GM12878 (cell line): ENCODE measurements at regions not wholly inside any gene's neighbourhood (a gene's known extent, or its start where the extent isn't known, plus 50 kb on each side); places are given as distances from the start of the nearest gene placed in this dataset.

Experiments used
- ATAC-seq: fragments of 200-7000 bp; cut with Tn5 transposase; 3 replicates; pipeline ENCODE4 v1.9.1; 2020; ENCODE audit warnings: mild to moderate bottlenecking, moderate library complexity
- BruUV-seq: library from RNA; stranded (reverse); fragments of 400-500 nt; replicated peaks from 2 replicates; lab custom pipeline; 2021; lab: Mats Ljungman, UMichigan
- CTCF ChIA-PET: fragments of 300-600 bp; sonication (Branson Sonifier 250); formaldehyde crosslinking; extraction: SDS; loops from one replicate; lab custom pipeline; 2021; ENCODE audit warnings: inconsistent platforms; lab: Yijun Ruan, JAX
- POLR2A ChIA-PET: fragments of 350-600 bp; formaldehyde crosslinking; extraction: SDS; loops from one replicate; lab custom pipeline; 2021; ENCODE audit warnings: inconsistent platforms; lab: Charles Lee
- RAD21 ChIA-PET: fragments of 300-600 bp; sonication (Branson Sonifier 250); formaldehyde crosslinking; loops from one replicate; lab custom pipeline; 2023; ENCODE audit warnings: antibody characterized with exemption; ENCODE audit not compliant: unreplicated experiment; lab: Charles Lee
- SMC1A ChIA-PET: fragments of 300-600 bp; sonication (Branson Sonifier 250); formaldehyde crosslinking; loops from one replicate; lab custom pipeline; 2023; ENCODE audit not compliant: unreplicated experiment, uncharacterized antibody; lab: Charles Lee
- DNase-seq: peaks from one replicate; pipeline ENCODE4 v3.0.0-alpha.2; 2011; ENCODE audit warnings: low read depth, low spot score
- FAIRE-seq: peaks from 3 replicates; lab custom pipeline; 2011; peaks lifted over from hg19 to GRCh38; lab: Jason Lieb, UNC
- H2AFZ ChIP-seq: 2 replicates; pipeline ENCODE4 v1.6.0; 2011; ENCODE audit warnings: low read depth, low read length, control low read depth; ENCODE audit not compliant: control insufficient read depth
- H3K27ac ChIP-seq: 2 replicates; pipeline ENCODE4 v1.5.1; 2011; ENCODE audit warnings: control low read depth; ENCODE audit not compliant: control insufficient read depth, insufficient read depth
- H3K27me3 ChIP-seq, 2 experiments: replicated peaks in 1 of 2; 2 replicates each; pipeline versions ENCODE4 v1.6.0 to v1.6.1; 2011; ENCODE audit warnings: low read length in 1 of 2; ENCODE audit not compliant: control insufficient read depth in 2 of 2, insufficient read depth in 2 of 2
- H3K36me3 ChIP-seq, 2 experiments: 2 replicates each; pipeline ENCODE4 v1.5.1; 2011; ENCODE audit warnings: low read length in 1 of 2; ENCODE audit not compliant: control insufficient read depth in 2 of 2, insufficient read depth in 2 of 2
- H3K4me1 ChIP-seq: 2 replicates; pipeline ENCODE4 v1.6.1; 2011; ENCODE audit warnings: mild to moderate bottlenecking, low read length, moderate library complexity, mixed read lengths; ENCODE audit not compliant: control insufficient read depth, insufficient read depth
- H3K4me2 ChIP-seq: 2 replicates; pipeline ENCODE4 v1.6.0; 2011; ENCODE audit warnings: control low read depth; ENCODE audit not compliant: control insufficient read depth, insufficient read depth
- H3K4me3 ChIP-seq: fragments of 200-600 bp; sonication (generic); 2 replicates; pipeline ENCODE4 v1.5.1; 2016
- H3K79me2 ChIP-seq: 2 replicates; pipeline ENCODE4 v1.6.0; 2011; ENCODE audit warnings: low read length; ENCODE audit not compliant: control insufficient read depth, insufficient read depth
- H3K9ac ChIP-seq: 2 replicates; pipeline ENCODE4 v1.8.0; 2011; ENCODE audit warnings: low read length, control low read depth, mixed read lengths; ENCODE audit not compliant: control insufficient read depth, insufficient read depth
- H3K9me3 ChIP-seq: replicated peaks from 3 replicates; pipeline ENCODE4 v1.5.1; 2011; ENCODE audit warnings: mild to moderate bottlenecking, low read length; ENCODE audit not compliant: control insufficient read depth, insufficient read depth
- H4K20me1 ChIP-seq: 2 replicates; pipeline ENCODE4 v1.6.0; 2011; ENCODE audit not compliant: control insufficient read depth, insufficient read depth
- CBFB ChIP-seq: IDR thresholded peaks from 2 replicates; pipeline ENCODE4 v1.6.1; 2016; ENCODE audit warnings: antibody characterized with exemption, low read depth
- CEBPB ChIP-seq, 2 experiments: fragments of 150-350 bp in 1 of 2; IDR thresholded peaks; 2 replicates each; pipeline ENCODE4 v1.6.1; 2012 to 2014; ENCODE audit warnings: low read depth in 2 of 2, low read length in 2 of 2, borderline replicate concordance in 1 of 2, inconsistent platforms in 1 of 2
- CHD2 ChIP-seq: IDR thresholded peaks from 2 replicates; pipeline ENCODE4 v1.6.1; 2011; ENCODE audit warnings: low read depth, low read length, improper control_type of control experiment, borderline replicate concordance
- EED ChIP-seq: sonication (generic); IDR thresholded peaks from 2 replicates; pipeline ENCODE4 v1.6.1; 2016; ENCODE audit warnings: antibody characterized with exemption, low read depth
- ESRRA ChIP-seq: IDR thresholded peaks from 2 replicates; pipeline ENCODE4 v1.6.1; 2012; ENCODE audit warnings: mild to moderate bottlenecking, low read length, improper control_type of control experiment
- FOXM1 ChIP-seq: IDR thresholded peaks from 2 replicates; pipeline ENCODE4 v1.6.1; 2012; ENCODE audit warnings: low read depth, mild to moderate bottlenecking, inconsistent platforms, low read length, moderate library complexity
- MYB ChIP-seq: fragments of 150-350 bp; IDR thresholded peaks from 2 replicates; pipeline ENCODE4 v1.6.1; 2014; ENCODE audit warnings: mild to moderate bottlenecking, low read depth, low read length, borderline replicate concordance
- RFX5 ChIP-seq: IDR thresholded peaks from 2 replicates; pipeline ENCODE4 v1.6.1; 2011; ENCODE audit warnings: low read depth, low read length, improper control_type of control experiment
- SREBF2 ChIP-seq: IDR thresholded peaks from 2 replicates; pipeline ENCODE4 v1.6.1; 2012; ENCODE audit warnings: mild to moderate bottlenecking, low read length
- STAT1 ChIP-seq: fragments of 450-650 bp; conservative IDR thresholded peaks from 2 replicates; pipeline ENCODE4 v1.6.1; 2014; ENCODE audit warnings: antibody characterized with exemption, mild to moderate bottlenecking
- TCF12 ChIP-seq: IDR thresholded peaks from 2 replicates; pipeline ENCODE4 v1.6.1; 2011; ENCODE audit warnings: low read depth, mild to moderate bottlenecking, low read length
- ZNF274 ChIP-seq: IDR thresholded peaks from one replicate; pipeline ENCODE4 v1.8.0; 2011; ENCODE audit not compliant: insufficient read length, insufficient read depth
- ZNF384 ChIP-seq: IDR thresholded peaks from 2 replicates; pipeline ENCODE4 v1.6.1; 2012; ENCODE audit warnings: low read depth, mild to moderate bottlenecking, low read length, improper control_type of control experiment, borderline replicate concordance
- ZNF687 ChIP-seq: fragments of 450-650 bp; IDR thresholded peaks from 2 replicates; pipeline ENCODE4 v1.6.1; 2017; ENCODE audit warnings: mild to moderate bottlenecking, moderate library complexity
- WGBS: methylation state at CpG from one replicate; pipeline ENCODE4 v1.1.6; 2016; ENCODE audit warnings: low lambda C conversion rate; ENCODE audit not compliant: insufficient replicate concordance, insufficient coverage; ENCODE audit errors: missing lambda C conversion rate; 5-methylcytosine and 5-hydroxymethylcytosine counted together
- in situ Hi-C: fragments of 300-500 bp; cut with MboI; formaldehyde crosslinking; loops from 9 replicates; pipeline ENCODE4 v1.14.3; 2018; ENCODE audit warnings: mixed read lengths
- intact Hi-C: fragments of 100-400 bp; cut with micrococcal nuclease; formaldehyde crosslinking; loops from one replicate; pipeline ENCODE4 v1.14.2; 2022; ENCODE audit not compliant: unreplicated experiment

DNA sequence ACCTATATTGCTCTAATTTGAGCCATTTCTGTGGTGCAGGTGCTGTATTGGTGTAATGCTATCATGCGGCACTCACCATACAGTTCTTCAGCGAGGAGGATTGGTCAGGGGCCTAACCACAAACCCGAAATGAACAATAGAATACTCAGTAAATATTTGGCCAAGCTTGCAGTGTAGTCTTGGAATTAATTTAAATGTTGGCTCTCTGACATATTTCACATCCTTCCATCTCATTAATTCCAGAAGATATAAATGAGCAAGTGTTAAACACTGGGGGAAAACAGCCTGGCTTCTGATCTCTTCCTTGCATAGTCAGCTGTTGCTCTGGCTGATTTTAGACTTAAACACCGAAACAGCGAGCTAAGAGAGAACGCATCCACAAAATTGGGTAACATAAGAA is 663.1 kb upstream of the GHITM start:
- in situ Hi-C loops (no loop called here), intact Hi-C loops (no loop called here)
- H3K4me2 ChIP-seq, result no peak overlapping the region
- H3K9ac ChIP-seq, result no peak overlapping the region
- CTCF ChIA-PET, result no interaction called here
- no peaks in the 10 kb centered on the region for H3K36me3 ChIP-seq
- no peaks in the 10 kb centered on the region for H4K20me1 ChIP-seq
- H3K27ac ChIP-seq, result no peak overlapping the region
- BruUV-seq, result no TSS peak
- H2AFZ ChIP-seq, result no peak overlapping the region
- FAIRE-seq, result no peak
- no peak for ATAC-seq
- H3K79me2 ChIP-seq, result no peaks in the 10 kb centered on the region
- SMC1A ChIA-PET, result no interaction called here
- POLR2A ChIA-PET, result no interaction called here
- DNase-seq, result no peak
- H3K9me3 ChIP-seq, result no peaks in the 10 kb centered on the region
- no peaks in the 10 kb centered on the region for H3K4me1 ChIP-seq
- no peak for TF ChIP-seq MYB
- H3K27me3 ChIP-seq, result no peaks in the 10 kb centered on the region
- no peak overlapping the region for H3K4me3 ChIP-seq
- RAD21 ChIA-PET, result no interaction called here
- WGBS, result 29% methylated on average over 6 of the region's 6 CpGs

- Histone ChIP-seq H3K4me2 (no peak overlapping the region), H3K79me2 (no peaks in the 10 kb centered on the region), H3K9ac (no peak overlapping the region), H4K20me1 (no peaks in the 10 kb centered on the region), H3K4me3 (no peak overlapping the region), H3K9me3 (no peaks in the 10 kb centered on the region; the same call in 2 of the 3 replicates), H3K27ac (no peak overlapping the region), H3K4me1 (no peaks in the 10 kb centered on the region), H3K27me3 (no peaks in the 10 kb centered on the region), H3K36me3 (no peaks in the 10 kb centered on the region), H2AFZ (no peak overlapping the region)
- WGBS, result no CpG with 5 or more reads among the region's 1 CpG
- DNase-seq (no peak), ATAC-seq (no peak), FAIRE-seq (no peak)
- ChIA-PET CTCF (no interaction called here), SMC1A (no interaction called here), POLR2A (no interaction called here), RAD21 (no interaction called here)
- intact Hi-C loops, result no loop called here
- in situ Hi-C loops, result no loop called here
- BruUV-seq, result no TSS peak
- no peak for TF ChIP-seq FOXM1
- no peak for TF ChIP-seq ZNF274
- no peak for TF ChIP-seq ESRRA
- no peak for TF ChIP-seq SREBF2
- no peak for TF ChIP-seq RFX5
- TF ChIP-seq TCF12, result no peak
- TF ChIP-seq CBFB, result no peak
- TF ChIP-seq EED, result no peak
- no peak for TF ChIP-seq STAT1
- no peak for TF ChIP-seq ZNF384
- TF ChIP-seq CHD2, result no peak
- no peak for TF ChIP-seq CEBPB (IDR thresholded peaks at IDR 0.05; ENCODE audit: borderline replicate concordance in 1 of 2, low read depth in 2 of 2, low read length in 2 of 2)
- TF ChIP-seq ZNF687, result no peak
Measured at GRCh38 chr10:83489161-83489560, 650.1 kb upstream of the GHITM start.
